ENCODE measurements at regions not wholly inside any gene's neighbourhood (a gene's known extent, or its start where the extent isn't known, plus 50 kb on each side); places are given as distances from the start of the nearest gene placed in this dataset.

DNA sequence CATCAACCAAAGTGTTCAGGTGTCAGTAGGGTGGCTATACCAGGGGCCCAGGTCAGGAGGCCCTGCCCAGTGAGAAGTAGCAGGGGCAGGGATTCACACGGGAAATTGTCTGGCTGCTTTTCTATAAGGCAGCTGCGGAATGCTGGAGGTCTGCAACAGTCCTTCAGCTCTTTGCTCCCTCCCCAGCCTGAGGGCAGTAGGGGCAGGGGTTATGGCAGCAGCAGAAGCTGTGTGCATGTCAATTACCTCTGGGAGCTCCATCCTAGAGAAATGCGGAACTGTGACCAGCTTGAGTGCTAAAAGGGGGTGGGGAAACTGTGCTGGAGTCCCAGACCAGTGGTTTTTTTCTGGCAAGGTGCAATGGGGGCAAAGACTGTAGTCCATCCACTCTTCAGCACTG lies 810.4 kb downstream of the PCDH7 start:
- CTCF ChIA-PET = no interaction called here

GRCh38 chr4:31538877-31539276 lies 818.7 kb downstream of the PCDH7 start:
- H3K27ac ChIP-seq (ENCODE audit: low read depth, low read length, poor library complexity, severe bottlenecking) = no peak overlapping the region
- ChIA-PET POLR2A (ENCODE audit: low non-redundant PET) (interaction anchor here (0.7 kb wide), 1 partner anchor 26 kb away, joined by 3 read pairs; no protein-coding TSS in a partner anchor), CTCF (interaction anchor here (0.5 to 0.6 kb wide), 3 partner anchors 11 to 651 kb away, joined by 3 to 5 read pairs (median 4); no protein-coding TSS in a partner anchor)
- no peaks in the 10 kb centered on the region for H3K9me3 ChIP-seq (ENCODE audit: low read depth, low read length, poor library complexity, severe bottlenecking)
- no peak for DNase-seq (ENCODE audit: low spot score)
- no peaks in the 10 kb centered on the region for H3K36me3 ChIP-seq (ENCODE audit: insufficient read depth, low read length, poor library complexity, severe bottlenecking)
- BruUV-seq (replicated peaks) = no TSS peak
- intact Hi-C loops (cut with micrococcal nuclease; ENCODE audit: unreplicated experiment) = no loop called here
- no peak for TF ChIP-seq EZH2 (IDR thresholded peaks at IDR 0.05; ENCODE audit: borderline replicate concordance, low read depth, low read length, poor library complexity, severe bottlenecking)
- TF ChIP-seq, protein P1, sequence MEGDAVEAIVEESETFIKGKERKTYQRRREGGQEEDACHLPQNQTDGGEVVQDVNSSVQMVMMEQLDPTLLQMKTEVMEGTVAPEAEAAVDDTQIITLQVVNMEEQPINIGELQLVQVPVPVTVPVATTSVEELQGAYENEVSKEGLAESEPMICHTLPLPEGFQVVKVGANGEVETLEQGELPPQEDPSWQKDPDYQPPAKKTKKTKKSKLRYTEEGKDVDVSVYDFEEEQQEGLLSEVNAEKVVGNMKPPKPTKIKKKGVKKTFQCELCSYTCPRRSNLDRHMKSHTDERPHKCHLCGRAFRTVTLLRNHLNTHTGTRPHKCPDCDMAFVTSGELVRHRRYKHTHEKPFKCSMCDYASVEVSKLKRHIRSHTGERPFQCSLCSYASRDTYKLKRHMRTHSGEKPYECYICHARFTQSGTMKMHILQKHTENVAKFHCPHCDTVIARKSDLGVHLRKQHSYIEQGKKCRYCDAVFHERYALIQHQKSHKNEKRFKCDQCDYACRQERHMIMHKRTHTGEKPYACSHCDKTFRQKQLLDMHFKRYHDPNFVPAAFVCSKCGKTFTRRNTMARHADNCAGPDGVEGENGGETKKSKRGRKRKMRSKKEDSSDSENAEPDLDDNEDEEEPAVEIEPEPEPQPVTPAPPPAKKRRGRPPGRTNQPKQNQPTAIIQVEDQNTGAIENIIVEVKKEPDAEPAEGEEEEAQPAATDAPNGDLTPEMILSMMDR (conservative IDR thresholded peaks at IDR 0.05; ENCODE audit: low read depth, low read length) = peak; percentile 31; the same call in 1 of the 2 replicates
- H3K27me3 ChIP-seq (replicated peaks; ENCODE audit: insufficient read depth, low read depth, low read length, poor library complexity) = no peaks in the 10 kb centered on the region
- H3K4me1 ChIP-seq (ENCODE audit: insufficient read depth, low read length, poor library complexity, severe bottlenecking) = no peaks in the 10 kb centered on the region
- H3K4me3 ChIP-seq (ENCODE audit: low read depth, low read length, poor library complexity, severe bottlenecking) = no peak overlapping the region

More for the DNA sequence above, 810.4 kb downstream of the PCDH7 start:
- intact Hi-C loops (cut with micrococcal nuclease; ENCODE audit: unreplicated experiment) = no loop called here
- POLR2A ChIA-PET (ENCODE audit: low non-redundant PET) = no interaction called here
- no TSS peak for BruUV-seq (replicated peaks)
- Histone ChIP-seq H3K4me1 (ENCODE audit: insufficient read depth, low read length, poor library complexity, severe bottlenecking) (no peaks in the 10 kb centered on the region), H3K27me3 (replicated peaks; ENCODE audit: insufficient read depth, low read depth, low read length, poor library complexity) (no peaks in the 10 kb centered on the region), H3K9me3 (ENCODE audit: low read depth, low read length, poor library complexity, severe bottlenecking) (no peaks in the 10 kb centered on the region), H3K4me3 (ENCODE audit: low read depth, low read length, poor library complexity, severe bottlenecking) (no peak overlapping the region), H3K27ac (ENCODE audit: low read depth, low read length, poor library complexity, severe bottlenecking) (no peak overlapping the region), H3K36me3 (ENCODE audit: insufficient read depth, low read length, poor library complexity, severe bottlenecking) (no peaks in the 10 kb centered on the region)
- DNase-seq (ENCODE audit: low spot score) = no peak
- TF ChIP-seq EZH2 (IDR thresholded peaks at IDR 0.05; ENCODE audit: borderline replicate concordance, low read depth, low read length, poor library complexity, severe bottlenecking) = no peak
- TF ChIP-seq, protein P1 (conservative IDR thresholded peaks at IDR 0.05; ENCODE audit: low read depth, low read length) = no peak

GRCh38 chr4:31539284-31540069 lies 819.3 kb downstream of the PCDH7 start:
- BruUV-seq (replicated peaks) = no TSS peak

More at GRCh38 chr4:31539284-31540069, 819.3 kb downstream of the PCDH7 start:
- H3K4me1 ChIP-seq (ENCODE audit: insufficient read depth, low read length, poor library complexity, severe bottlenecking) = no peaks in the 10 kb centered on the region
- H3K27me3 ChIP-seq (replicated peaks; ENCODE audit: insufficient read depth, low read depth, low read length, poor library complexity) = no peaks in the 10 kb centered on the region
- TF ChIP-seq, protein P1 (conservative IDR thresholded peaks at IDR 0.05; ENCODE audit: low read depth, low read length) = no peak
- no peak for TF ChIP-seq EZH2 (IDR thresholded peaks at IDR 0.05; ENCODE audit: borderline replicate concordance, low read depth, low read length, poor library complexity, severe bottlenecking)
- CTCF ChIA-PET = interaction anchor here (0.5 to 0.6 kb wide), 3 partner anchors 11 to 651 kb away, joined by 3 to 5 read pairs (median 4); no protein-coding TSS in a partner anchor
- no peak overlapping the region for H3K27ac ChIP-seq (ENCODE audit: low read depth, low read length, poor library complexity, severe bottlenecking)
- no peak overlapping the region for H3K4me3 ChIP-seq (ENCODE audit: low read depth, low read length, poor library complexity, severe bottlenecking)
- peak; percentile 43 for DNase-seq (ENCODE audit: low spot score)
- no peaks in the 10 kb centered on the region for H3K36me3 ChIP-seq (ENCODE audit: insufficient read depth, low read length, poor library complexity, severe bottlenecking)
- H3K9me3 ChIP-seq (ENCODE audit: low read depth, low read length, poor library complexity, severe bottlenecking) = no peaks in the 10 kb centered on the region
- POLR2A ChIA-PET (ENCODE audit: low non-redundant PET) = interaction anchor here (0.7 kb wide), 1 partner anchor 26 kb away, joined by 3 read pairs; no protein-coding TSS in a partner anchor
- intact Hi-C loops (cut with micrococcal nuclease; ENCODE audit: unreplicated experiment) = no loop called here
